ENCODE measurements at regions not wholly inside any gene's neighbourhood (a gene's known extent, or its start where the extent isn't known, plus 50 kb on each side); places are given as distances from the start of the nearest gene placed in this dataset.

DNA sequence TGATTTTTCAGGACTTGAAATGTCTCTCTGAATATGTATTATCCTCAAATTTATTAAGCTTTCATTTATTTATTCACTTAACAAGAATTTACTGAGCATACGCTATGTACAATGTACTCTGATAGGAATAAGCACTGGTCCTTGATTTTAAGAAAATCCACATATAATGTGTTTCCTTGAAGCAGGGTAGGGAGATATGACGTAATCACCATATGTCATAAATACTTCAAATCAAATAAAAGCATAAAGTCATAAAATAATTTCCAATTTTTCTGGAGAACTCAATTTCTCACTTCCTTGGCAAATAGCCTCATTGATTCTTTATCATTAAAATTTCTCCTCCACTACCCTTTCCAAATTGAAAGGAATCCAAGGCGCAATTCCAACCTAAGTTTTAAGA is 177.8 kb upstream of the GAP43 start:
- no peaks in the 10 kb centered on the region for H4K20me1 ChIP-seq (ENCODE audit: insufficient read depth)
- H3K9ac ChIP-seq, result no peak overlapping the region
- no peaks in the 10 kb centered on the region for H3K27me3 ChIP-seq (ENCODE audit: insufficient read depth, low read depth)
- H3K36me3 ChIP-seq (ENCODE audit: insufficient read depth), result no peaks in the 10 kb centered on the region
- no peak overlapping the region for H2AFZ ChIP-seq (ENCODE audit: low read depth)
- no peaks in the 10 kb centered on the region for H3K79me2 ChIP-seq (ENCODE audit: insufficient read depth, low read depth)
- TF ChIP-seq CTCF (conservative IDR thresholded peaks at IDR 0.05; ENCODE audit: low read depth, low read length), result no peak
- H3K4me3 ChIP-seq (IDR thresholded peaks at IDR 0.05; ENCODE audit: insufficient read depth, low read depth, low read length), result no peak overlapping the region
- H3K4me2 ChIP-seq, result no peak overlapping the region
- no peak overlapping the region for H3K27ac ChIP-seq
- H3K4me1 ChIP-seq (ENCODE audit: low read depth, poor library complexity, severe bottlenecking), result no peaks in the 10 kb centered on the region

- Histone ChIP-seq H3K4me3 (IDR thresholded peaks at IDR 0.05; ENCODE audit: insufficient read depth, low read depth, low read length) (no peak overlapping the region), H3K36me3 (ENCODE audit: insufficient read depth) (no peaks in the 10 kb centered on the region), H3K27me3 (ENCODE audit: insufficient read depth, low read depth) (no peaks in the 10 kb centered on the region), H3K27ac (no peak overlapping the region), H2AFZ (ENCODE audit: low read depth) (no peak overlapping the region), H3K9ac (no peak overlapping the region), H3K79me2 (ENCODE audit: insufficient read depth, low read depth) (no peaks in the 10 kb centered on the region), H3K4me1 (ENCODE audit: low read depth, poor library complexity, severe bottlenecking) (no peaks in the 10 kb centered on the region), H3K4me2 (no peak overlapping the region), H4K20me1 (ENCODE audit: insufficient read depth) (no peaks in the 10 kb centered on the region)
- TF ChIP-seq CTCF (conservative IDR thresholded peaks at IDR 0.05; ENCODE audit: low read depth, low read length), result no peak
Measured at GRCh38 chr3:115448851-115449250, 174.5 kb upstream of the GAP43 start.

GRCh38 chr3:115450036-115450435 is 173.3 kb upstream of the GAP43 start:
- Histone ChIP-seq H3K79me2 (ENCODE audit: insufficient read depth, low read depth) (no peaks in the 10 kb centered on the region), H3K27ac (no peak overlapping the region)
- no peak for TF ChIP-seq CTCF (conservative IDR thresholded peaks at IDR 0.05; ENCODE audit: low read depth, low read length)

GRCh38 chr3:115464036-115464435 is 159.3 kb upstream of the GAP43 start:
- H3K36me3 ChIP-seq (ENCODE audit: insufficient read depth), result no peaks in the 10 kb centered on the region

More at GRCh38 chr3:115450036-115450435, 173.3 kb upstream of the GAP43 start:
- Histone ChIP-seq H2AFZ (ENCODE audit: low read depth) (no peak overlapping the region), H3K36me3 (ENCODE audit: insufficient read depth) (no peaks in the 10 kb centered on the region), H3K4me2 (no peak overlapping the region), H3K4me3 (IDR thresholded peaks at IDR 0.05; ENCODE audit: insufficient read depth, low read depth, low read length) (no peak overlapping the region), H3K4me1 (ENCODE audit: low read depth, poor library complexity, severe bottlenecking) (no peaks in the 10 kb centered on the region), H3K27me3 (ENCODE audit: insufficient read depth, low read depth) (no peaks in the 10 kb centered on the region), H4K20me1 (ENCODE audit: insufficient read depth) (no peaks in the 10 kb centered on the region), H3K9ac (no peak overlapping the region)

More at GRCh38 chr3:115464036-115464435, 159.3 kb upstream of the GAP43 start:
- Histone ChIP-seq H3K27ac (no peak overlapping the region), H4K20me1 (ENCODE audit: insufficient read depth) (no peaks in the 10 kb centered on the region), H2AFZ (ENCODE audit: low read depth) (no peak overlapping the region), H3K79me2 (ENCODE audit: insufficient read depth, low read depth) (no peaks in the 10 kb centered on the region), H3K4me2 (no peak overlapping the region), H3K27me3 (ENCODE audit: insufficient read depth, low read depth) (no peaks in the 10 kb centered on the region), H3K4me1 (ENCODE audit: low read depth, poor library complexity, severe bottlenecking) (no peaks in the 10 kb centered on the region), H3K4me3 (IDR thresholded peaks at IDR 0.05; ENCODE audit: insufficient read depth, low read depth, low read length) (no peak overlapping the region), H3K9ac (no peak overlapping the region)
- TF ChIP-seq CTCF (conservative IDR thresholded peaks at IDR 0.05; ENCODE audit: low read depth, low read length), result no peak
